Stomach (tissue), 4 donors: ENCODE measurements at regions not wholly inside any gene's neighbourhood (a gene's known extent, or its start where the extent isn't known, plus 50 kb on each side); places are given as distances from the start of the nearest gene placed in this dataset.

ENCODE experiments used
- CTCF ChIP-seq, 7 experiments: fragments of 450-650 bp in 4 of 7; fragments of 200-600 bp in 3 of 7; sonication (generic) in 3 of 7; IDR thresholded peaks; one replicate each; pipeline ENCODE4 v1.5.1; 2016 to 2019; ENCODE audit warnings: antibody characterized with exemption in 7 of 7, control low read depth in 2 of 7, mild to moderate bottlenecking in 1 of 7
- POLR2A ChIP-seq, 4 donors: fragments of 450-650 bp; IDR thresholded peaks; one replicate each; pipeline ENCODE4 v1.6.1; 2016; ENCODE audit warnings: antibody characterized with exemption in 4 of 4, control low read depth in 2 of 4, mild to moderate bottlenecking in 1 of 4, moderate library complexity in 1 of 4
- POLR2AphosphoS5 ChIP-seq, 3 donors: sonication (generic); formaldehyde crosslinking; IDR thresholded peaks; one replicate each; pipeline ENCODE4 v1.6.1; 2016; ENCODE audit warnings: antibody characterized with exemption in 3 of 3

GRCh38 chrX:82134378-82134777, 932.5 kb downstream of the SH3BGRL start:
- TF ChIP-seq POLR2A (IDR thresholded peaks at IDR 0.05) (no peak), CTCF (IDR thresholded peaks at IDR 0.05) (no peak), POLR2AphosphoS5 (IDR thresholded peaks at IDR 0.05) (no peak)
